ENCODE measurements at regions not wholly inside any gene's neighbourhood (a gene's known extent, or its start where the extent isn't known, plus 50 kb on each side); places are given as distances from the start of the nearest gene placed in this dataset.

DNA sequence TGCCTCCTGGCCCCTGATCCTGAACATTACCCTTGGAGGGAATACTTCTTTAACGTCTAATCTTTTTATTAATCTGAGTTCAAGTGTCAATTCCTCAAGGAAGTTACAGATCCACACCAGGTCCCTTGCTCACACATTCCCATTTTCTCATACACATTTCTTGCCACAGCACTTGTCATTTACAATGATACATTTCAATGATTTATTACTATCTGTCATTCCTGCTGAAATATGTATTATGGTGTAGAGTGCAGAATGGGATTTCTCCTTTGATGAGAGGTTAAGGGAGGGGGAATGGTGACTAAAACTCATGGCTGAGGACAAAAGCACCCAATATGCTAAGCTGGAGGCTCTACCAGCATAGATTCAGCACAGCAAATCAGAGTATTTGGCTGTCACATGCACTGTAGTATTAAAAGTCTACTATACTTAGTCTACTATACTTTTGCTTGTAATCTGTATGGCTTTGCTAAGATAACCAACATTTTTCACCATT is 982.5 kb downstream of the TTLL7 start:
- DNase-seq, result no peak

GRCh38 chr1:83015163-83015562 is 983.8 kb downstream of the TTLL7 start:
- DNase-seq, result no peak

- DNase-seq, result no peak
Observed at GRCh38 chr1:83012950-83013349, 986.0 kb downstream of the TTLL7 start.

GRCh38 chr1:83011265-83011664 is 987.7 kb downstream of the TTLL7 start:
- DNase-seq, result no peak

- no peak for DNase-seq
Observed at GRCh38 chr1:83006271-83006670, 992.7 kb downstream of the TTLL7 start.

DNA sequence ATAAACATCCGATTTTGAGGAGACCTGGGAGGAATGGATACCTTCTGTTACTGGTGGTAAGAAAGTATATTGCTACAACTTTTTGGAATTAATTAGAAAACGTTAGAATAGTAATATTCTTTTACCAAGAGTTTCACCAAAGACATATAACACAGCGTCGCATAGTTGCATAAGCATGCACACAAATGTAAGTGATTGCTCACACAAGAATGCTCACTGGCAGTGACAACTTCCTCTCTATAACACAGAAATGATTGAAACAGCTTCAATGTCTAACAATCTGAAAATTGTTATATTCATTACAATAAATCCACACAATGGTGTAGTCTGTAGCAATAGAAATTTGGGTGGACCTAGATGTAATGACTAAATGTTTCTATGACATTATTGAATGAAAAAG is 998.6 kb downstream of the TTLL7 start:
- no peak for DNase-seq

- no peak for DNase-seq
Observed at GRCh38 chr1:82995951-82996350, 1003.0 kb downstream of the TTLL7 start.

- DNase-seq, result no peak
Observed at GRCh38 chr1:82994616-82995263, 1004.2 kb downstream of the TTLL7 start.

- DNase-seq, result no peak
Observed at GRCh38 chr1:82991569-82991968, 1007.4 kb downstream of the TTLL7 start.

DNA sequence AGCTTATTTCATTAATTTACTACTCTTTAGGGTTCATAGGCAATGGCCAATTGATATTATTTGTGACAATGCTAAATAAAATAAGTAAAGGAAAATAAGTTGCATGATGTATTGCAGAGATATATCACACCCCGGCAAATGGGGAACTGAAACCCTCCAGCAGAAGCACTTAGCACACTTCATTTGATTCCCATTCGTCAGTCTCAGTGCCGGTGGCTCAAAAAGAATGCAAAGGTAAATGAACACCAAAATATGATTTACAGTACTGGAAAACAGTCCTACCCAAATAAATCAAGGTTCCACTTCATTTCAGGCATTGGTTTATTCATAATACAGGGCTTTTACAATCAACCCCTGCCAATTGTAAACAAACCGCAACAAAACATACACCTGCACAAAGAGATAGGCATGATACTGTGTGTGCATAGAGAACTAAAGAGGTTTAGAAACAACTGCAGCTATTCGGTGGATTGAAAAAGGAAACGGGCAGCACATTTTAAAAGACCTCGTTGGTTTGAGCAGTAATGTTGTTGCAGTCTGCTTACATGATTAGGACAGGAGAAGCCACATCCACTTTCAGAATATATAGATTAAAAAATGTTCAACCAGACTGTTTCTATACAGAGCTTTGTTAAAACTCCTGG is 1019.2 kb downstream of the TTLL7 start:
- DNase-seq, result no peak

DNA sequence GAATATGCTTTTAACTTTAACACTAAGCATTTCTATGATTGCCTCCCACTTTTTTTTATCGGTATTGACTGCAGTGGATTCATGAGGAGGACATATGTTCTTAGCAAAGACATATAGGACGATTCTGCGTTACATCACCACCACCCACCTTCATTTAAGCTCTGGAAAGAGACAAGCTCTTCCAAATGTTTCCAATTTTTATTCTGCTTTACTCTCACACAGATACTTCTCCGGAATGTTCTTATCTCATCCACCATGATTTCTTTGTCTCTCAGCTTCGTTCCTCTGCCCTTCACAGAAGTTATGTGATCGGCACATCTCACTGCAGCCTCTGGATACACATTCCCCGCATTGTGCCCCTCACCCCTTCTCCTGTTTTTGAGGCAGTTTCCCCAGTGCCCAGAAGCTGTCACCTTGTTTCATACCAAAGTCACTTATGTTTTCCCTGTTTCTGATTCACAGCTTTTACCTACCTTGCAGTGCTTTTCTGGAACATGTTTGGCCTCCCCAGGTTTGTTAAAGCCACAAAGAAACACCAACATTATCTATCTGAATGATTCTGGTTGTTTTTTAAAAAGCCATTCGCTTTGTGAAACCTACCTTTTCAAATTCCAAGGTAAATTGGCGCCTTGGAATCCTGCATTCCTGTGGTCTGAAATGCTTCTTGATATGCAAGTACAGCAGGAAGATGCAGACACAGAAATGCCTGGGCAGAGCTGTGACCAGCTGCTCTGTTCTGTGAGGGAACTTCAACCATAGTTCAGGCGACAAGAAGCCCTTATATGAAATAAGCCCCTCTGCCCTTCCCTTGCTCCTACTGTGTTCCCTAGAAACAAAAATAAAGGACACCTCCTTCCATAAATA is 1020.2 kb downstream of the TTLL7 start:
- DNase-seq, result no peak

GRCh38 chr1:82972841-82973553 is 1025.9 kb downstream of the TTLL7 start:
- no peak for DNase-seq

GRCh38 chr1:82969340-82969739 is 1029.6 kb downstream of the TTLL7 start:
- no peak for DNase-seq

DNA sequence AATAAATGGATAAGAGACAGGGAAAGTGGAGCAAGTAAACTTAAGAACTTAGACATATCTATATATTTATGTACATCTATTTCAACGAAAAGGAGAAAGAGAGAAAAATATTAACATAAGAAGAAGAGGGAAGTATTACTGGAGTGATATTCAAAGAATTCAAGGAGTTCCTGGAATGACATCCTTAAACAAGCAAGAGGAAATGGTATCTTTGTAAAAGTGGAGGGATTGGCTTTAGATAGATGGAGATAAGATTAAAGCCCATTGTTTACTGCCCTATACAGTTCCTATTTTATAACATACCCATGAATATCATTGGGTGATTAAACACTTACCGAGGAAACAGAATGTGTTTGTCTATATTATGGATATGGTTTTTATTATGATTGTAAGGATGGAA is 1036.3 kb downstream of the TTLL7 start:
- no peak for DNase-seq

DNA sequence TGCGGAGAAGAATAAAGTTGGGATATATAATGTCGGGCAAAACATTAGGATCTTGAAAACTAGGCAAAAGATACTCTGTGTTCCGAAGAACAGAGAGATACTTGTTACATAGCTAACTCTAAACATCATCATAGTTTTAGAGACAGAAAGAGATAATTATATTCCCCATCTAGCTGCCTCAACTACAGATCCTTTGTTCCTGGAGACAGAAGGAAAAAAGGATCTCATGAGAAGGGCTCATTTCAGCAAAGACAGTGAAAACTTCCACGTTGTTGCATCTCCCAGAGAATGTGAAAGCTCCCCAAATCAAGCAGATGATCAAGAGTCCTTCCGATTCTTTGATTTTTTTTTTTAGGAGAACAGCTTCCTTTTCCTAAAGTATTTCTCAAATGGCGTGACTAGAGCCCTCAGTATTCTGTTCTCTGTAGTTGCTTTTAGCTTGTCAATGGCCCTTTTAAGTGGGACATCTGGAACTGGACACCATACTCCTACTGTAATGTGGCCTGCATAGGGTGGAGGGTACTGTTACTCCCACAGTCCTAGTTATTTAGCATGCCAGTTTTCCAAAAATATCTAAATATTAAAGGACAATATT is 1048.2 kb downstream of the TTLL7 start:
- no peak for DNase-seq

GRCh38 chr1:82948386-82948785 is 1050.5 kb downstream of the TTLL7 start:
- no peak for DNase-seq

- DNase-seq, result no peak
Observed at GRCh38 chr1:82947278-82947677, 1051.7 kb downstream of the TTLL7 start.

- no peak for DNase-seq
Observed at GRCh38 chr1:82946096-82946605, 1052.8 kb downstream of the TTLL7 start.

DNA sequence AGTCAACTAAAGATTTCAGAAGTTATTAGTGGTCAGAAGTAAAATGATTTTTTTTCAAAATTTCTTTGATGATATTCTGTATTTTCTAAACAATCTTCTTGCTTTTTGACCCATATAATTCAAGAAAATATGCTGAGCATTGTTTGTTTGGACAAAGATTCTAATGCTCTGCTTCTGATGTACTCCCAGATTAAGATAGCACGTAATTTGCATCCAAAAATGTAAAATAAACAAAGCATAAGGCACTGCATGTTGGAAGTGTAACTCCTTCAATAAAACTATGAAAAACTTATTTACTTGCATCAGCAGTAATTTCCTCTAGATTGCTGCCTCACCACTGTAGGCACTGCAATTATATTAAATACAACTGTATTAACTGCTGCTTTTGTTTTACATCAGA is 1054.1 kb downstream of the TTLL7 start:
- no peak for DNase-seq

DNA sequence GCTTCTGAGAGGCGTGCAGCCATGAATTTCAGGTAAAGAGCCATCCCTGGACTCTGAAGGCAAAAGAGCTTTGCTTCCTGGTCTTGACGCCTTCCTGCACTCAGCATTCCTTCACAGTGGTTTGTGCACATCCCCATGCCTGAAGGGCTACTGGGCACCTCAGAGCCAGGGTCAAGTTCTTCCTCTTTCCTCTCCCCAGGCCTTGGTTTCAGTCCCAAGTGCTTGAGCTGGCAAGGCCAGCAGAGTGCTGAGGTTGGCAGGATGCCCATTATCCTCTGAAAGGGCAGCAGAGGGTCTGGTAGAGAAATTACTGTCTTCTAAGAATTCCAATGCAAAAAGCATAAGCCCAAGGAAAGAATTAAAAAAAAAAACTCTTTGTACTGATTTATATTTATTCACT is 1064.9 kb downstream of the TTLL7 start:
- DNase-seq, result no peak

DNA sequence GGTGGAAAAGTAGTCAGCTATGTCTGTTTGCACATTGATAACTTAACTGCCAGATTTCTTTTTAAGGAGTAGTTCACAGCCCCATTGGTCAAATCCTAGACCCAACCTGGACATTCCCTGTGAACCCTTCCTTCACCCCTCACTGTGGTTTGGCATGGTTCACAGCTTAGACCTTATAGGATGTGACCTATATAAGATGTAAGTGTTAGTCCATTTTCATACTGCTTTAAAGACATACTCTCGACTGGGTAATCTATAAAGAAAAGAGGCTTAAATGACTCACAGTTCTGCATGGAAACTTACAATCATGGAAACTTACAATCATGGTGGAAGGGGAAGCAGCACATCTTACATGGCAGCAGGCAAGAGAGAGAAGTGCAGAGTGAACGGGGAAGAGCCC is 1066.2 kb downstream of the TTLL7 start:
- DNase-seq, result no peak

GRCh38 chr1:82932207-82932606 is 1066.7 kb downstream of the TTLL7 start:
- DNase-seq, result no peak

DNA sequence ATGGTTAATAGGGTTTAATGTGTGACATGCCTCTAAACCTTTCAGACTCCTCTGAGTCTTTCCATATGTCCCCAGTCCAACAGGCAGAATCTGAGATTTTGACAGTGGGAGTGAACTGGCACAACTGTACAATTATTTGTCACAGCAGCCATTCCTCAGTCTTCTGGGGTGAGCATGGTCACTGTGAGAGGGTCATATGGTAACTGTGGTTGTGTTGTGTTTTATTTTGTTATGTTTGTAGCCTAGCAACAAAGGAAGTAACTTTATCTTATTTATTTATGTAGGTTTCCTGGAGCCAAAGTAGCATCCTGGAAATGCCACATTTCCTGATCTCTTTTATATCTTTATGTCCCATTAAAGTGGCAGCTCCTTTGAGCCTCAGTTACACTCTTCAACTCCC is 1067.9 kb downstream of the TTLL7 start:
- no peak for DNase-seq

Measured in NK-92 treated with Interleukin-12 subunit alpha and Interleukin-12 subunit beta, amount 100 ng/mL, for 24 hours (cell line).